B cell (primary cell): ENCODE measurements at regions not wholly inside any gene's neighbourhood (a gene's known extent, or its start where the extent isn't known, plus 50 kb on each side); places are given as distances from the start of the nearest gene placed in this dataset.

Experiments used
- CTCF ChIP-seq: fragments of 200-600 bp; IDR thresholded peaks from one replicate; pipeline ENCODE4 v1.8.0; 2022; ENCODE audit warnings: antibody characterized with exemption, mild to moderate bottlenecking
- EZH2 ChIP-seq: IDR thresholded peaks from 2 replicates; pipeline ENCODE4 v1.6.1; 2012; ENCODE audit warnings: borderline replicate concordance, low read depth, mild to moderate bottlenecking, moderate library complexity, low read length; ENCODE audit not compliant: insufficient read depth, poor library complexity, severe bottlenecking

DNA sequence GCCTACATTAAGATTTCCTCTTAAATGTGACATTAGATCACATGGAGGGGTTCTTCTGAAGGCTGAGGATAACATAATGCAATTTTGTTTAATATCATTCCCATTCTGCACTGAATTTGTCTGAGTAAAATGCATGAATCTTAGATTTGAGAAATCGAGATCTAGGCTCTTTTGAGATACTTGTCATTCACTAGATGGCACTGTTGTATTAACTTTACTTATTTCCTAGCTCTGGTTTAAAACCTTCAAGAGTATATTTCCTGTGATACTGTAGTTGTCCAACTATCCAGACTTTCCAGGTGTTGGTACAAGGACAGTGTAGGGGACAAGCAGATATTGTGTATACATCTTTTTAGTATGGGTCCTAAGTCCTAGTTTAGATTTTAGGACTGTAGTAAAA lies 91.7 kb upstream of the SEL1L start:
- TF ChIP-seq CTCF (no peak), EZH2 (no peak)
